Vagina (tissue), 2 donors: ENCODE measurements at regions not wholly inside any gene's neighbourhood (a gene's known extent, or its start where the extent isn't known, plus 50 kb on each side); places are given as distances from the start of the nearest gene placed in this dataset.

Experiments
- DNase-seq, 2 donors: peaks; one replicate each; pipeline ENCODE4 v3.0.0-alpha.2; 2017; ENCODE audit errors: extremely low spot score in 2 of 2
- H3K27ac ChIP-seq: fragments of 200-600 bp; sonication (generic); one replicate; pipeline ENCODE4 v1.5.1; 2019
- H3K27me3 ChIP-seq: fragments of 200-600 bp; sonication (generic); one replicate; pipeline ENCODE4 v1.5.1; 2019
- H3K36me3 ChIP-seq, 2 donors: fragments of 200-600 bp; sonication (generic); one replicate each; pipeline ENCODE4 v1.5.1; 2017 to 2019
- H3K4me1 ChIP-seq: fragments of 200-600 bp; sonication (generic); one replicate; pipeline ENCODE4 v1.5.1; 2019
- H3K4me3 ChIP-seq, 2 donors: fragments of 200-600 bp; sonication (generic); 1 replicate in 1 of 2; 2 replicates in 1 of 2; pipeline ENCODE4 v1.5.1; 2016 to 2019
- H3K9me3 ChIP-seq: fragments of 200-600 bp; sonication (generic); one replicate; pipeline ENCODE4 v1.5.1; 2019
- CTCF ChIP-seq, 3 experiments: fragments of 450-650 bp in 2 of 3; fragments of 200-600 bp in 1 of 3; sonication (generic) in 1 of 3; IDR thresholded peaks; one replicate each; pipeline ENCODE4 v1.5.1; 2017 to 2019; ENCODE audit warnings: antibody characterized with exemption in 3 of 3, mild to moderate bottlenecking in 2 of 3, moderate library complexity in 2 of 3
- POLR2A ChIP-seq, 2 donors: fragments of 450-650 bp; IDR thresholded peaks; one replicate each; pipeline ENCODE4 v1.6.1; 2017; ENCODE audit warnings: antibody characterized with exemption in 2 of 2, mild to moderate bottlenecking in 2 of 2, moderate library complexity in 2 of 2
- POLR2AphosphoS5 ChIP-seq, 2 donors: sonication (generic); formaldehyde crosslinking; IDR thresholded peaks; one replicate each; pipeline ENCODE4 v1.9.0; 2017; ENCODE audit warnings: antibody characterized with exemption in 2 of 2, mild to moderate bottlenecking in 2 of 2, low read depth in 1 of 2; ENCODE audit not compliant: insufficient read depth in 1 of 2
- intact Hi-C: fragments of 100-400 bp; cut with DNase I; formaldehyde crosslinking; loops from one replicate; pipeline ENCODE4 v1.15.1; 2023

GRCh38 chr4:117773064-117773936 is 261.0 kb upstream of the NDST3 start:
- Histone ChIP-seq H3K27me3 (no peaks in the 10 kb centered on the region), H3K4me3 (no peak overlapping the region), H3K27ac (no peak overlapping the region), H3K4me1 (no peaks in the 10 kb centered on the region), H3K36me3 (no peaks in the 10 kb centered on the region), H3K9me3 (no peaks in the 10 kb centered on the region)
- no peak for DNase-seq
- TF ChIP-seq CTCF (IDR thresholded peaks at IDR 0.05) = no peak
- TF ChIP-seq POLR2AphosphoS5 (IDR thresholded peaks at IDR 0.05; ENCODE audit: insufficient read depth in 1 of 2, low read depth in 1 of 2) = no peak
- TF ChIP-seq POLR2A (IDR thresholded peaks at IDR 0.05) = no peak
- intact Hi-C loops = no loop called here

- intact Hi-C loops = no loop called here
These were observed 256.6 kb upstream of the NDST3 start for GRCh38 chr4:117777721-117778120.

GRCh38 chr4:117783716-117784115 is 250.6 kb upstream of the NDST3 start:
- Histone ChIP-seq H3K4me1 (no peaks in the 10 kb centered on the region), H3K9me3 (no peaks in the 10 kb centered on the region), H3K36me3 (no peaks in the 10 kb centered on the region), H3K4me3 (no peak overlapping the region), H3K27me3 (no peaks in the 10 kb centered on the region), H3K27ac (peak overlapping the region; percentile 33)
- TF ChIP-seq POLR2A (IDR thresholded peaks at IDR 0.05) (no peak), POLR2AphosphoS5 (IDR thresholded peaks at IDR 0.05; ENCODE audit: insufficient read depth in 1 of 2, low read depth in 1 of 2) (no peak), CTCF (IDR thresholded peaks at IDR 0.05) (no peak)
- intact Hi-C loops = no loop called here
- DNase-seq = no peak

More at GRCh38 chr4:117777721-117778120, 256.6 kb upstream of the NDST3 start:
- DNase-seq = no peak
- no peaks in the 10 kb centered on the region for H3K9me3 ChIP-seq
- no peaks in the 10 kb centered on the region for H3K27me3 ChIP-seq
- no peaks in the 10 kb centered on the region for H3K36me3 ChIP-seq
- H3K4me3 ChIP-seq = no peak overlapping the region
- H3K27ac ChIP-seq = no peak overlapping the region
- no peaks in the 10 kb centered on the region for H3K4me1 ChIP-seq
- TF ChIP-seq CTCF (IDR thresholded peaks at IDR 0.05) (no peak), POLR2AphosphoS5 (IDR thresholded peaks at IDR 0.05; ENCODE audit: insufficient read depth in 1 of 2, low read depth in 1 of 2) (no peak), POLR2A (IDR thresholded peaks at IDR 0.05) (no peak)

GRCh38 chr4:117784266-117784665 is 250.0 kb upstream of the NDST3 start:
- TF ChIP-seq POLR2AphosphoS5 (IDR thresholded peaks at IDR 0.05; ENCODE audit: insufficient read depth in 1 of 2, low read depth in 1 of 2) = no peak
- no peaks in the 10 kb centered on the region for H3K36me3 ChIP-seq
- no peak for DNase-seq
- peak overlapping the region; percentile 33 for H3K27ac ChIP-seq
- H3K4me1 ChIP-seq = no peaks in the 10 kb centered on the region
- no peaks in the 10 kb centered on the region for H3K9me3 ChIP-seq
- no peaks in the 10 kb centered on the region for H3K27me3 ChIP-seq
- intact Hi-C loops = no loop called here
- H3K4me3 ChIP-seq = no peak overlapping the region

- DNase-seq = no peak
- no peaks in the 10 kb centered on the region for H3K36me3 ChIP-seq
- H3K9me3 ChIP-seq = no peaks in the 10 kb centered on the region
- H3K4me1 ChIP-seq = no peaks in the 10 kb centered on the region
- intact Hi-C loops = no loop called here
- no peak overlapping the region for H3K4me3 ChIP-seq
- H3K27ac ChIP-seq = no peak overlapping the region
- TF ChIP-seq POLR2AphosphoS5 (IDR thresholded peaks at IDR 0.05; ENCODE audit: insufficient read depth in 1 of 2, low read depth in 1 of 2) (no peak), POLR2A (IDR thresholded peaks at IDR 0.05) (no peak), CTCF (IDR thresholded peaks at IDR 0.05) (no peak)
- no peaks in the 10 kb centered on the region for H3K27me3 ChIP-seq
These were observed 247.7 kb upstream of the NDST3 start for GRCh38 chr4:117786566-117786965.
